ENCODE measurements at regions not wholly inside any gene's neighbourhood (a gene's known extent, or its start where the extent isn't known, plus 50 kb on each side); places are given as distances from the start of the nearest gene placed in this dataset.

DNA sequence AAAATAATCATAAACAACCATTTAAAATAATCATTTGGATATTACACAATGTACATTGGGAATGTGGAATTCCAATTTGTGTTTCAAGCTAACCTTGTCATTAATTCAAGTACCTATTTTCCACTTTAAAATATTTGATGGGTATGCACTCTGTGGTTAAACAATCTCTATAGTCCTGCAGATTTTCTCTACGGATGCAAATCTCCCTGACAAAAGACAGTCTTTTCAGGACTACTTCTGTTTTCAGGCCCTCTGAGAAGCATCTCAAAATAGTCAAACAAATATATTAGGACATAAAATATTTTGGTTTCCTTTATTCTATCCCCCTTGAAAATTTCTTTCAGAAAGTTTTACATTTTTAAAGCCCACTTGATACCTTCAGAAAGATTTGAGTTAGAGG, 735.6 kb upstream of the MBL2 start:
- TF ChIP-seq POLR2A (IDR thresholded peaks at IDR 0.05) (no peak), POLR2AphosphoS5 (IDR thresholded peaks at IDR 0.05; ENCODE audit: insufficient read depth in 1 of 2, low read depth in 1 of 2) (no peak)
- TF ChIP-seq, protein P1, sequence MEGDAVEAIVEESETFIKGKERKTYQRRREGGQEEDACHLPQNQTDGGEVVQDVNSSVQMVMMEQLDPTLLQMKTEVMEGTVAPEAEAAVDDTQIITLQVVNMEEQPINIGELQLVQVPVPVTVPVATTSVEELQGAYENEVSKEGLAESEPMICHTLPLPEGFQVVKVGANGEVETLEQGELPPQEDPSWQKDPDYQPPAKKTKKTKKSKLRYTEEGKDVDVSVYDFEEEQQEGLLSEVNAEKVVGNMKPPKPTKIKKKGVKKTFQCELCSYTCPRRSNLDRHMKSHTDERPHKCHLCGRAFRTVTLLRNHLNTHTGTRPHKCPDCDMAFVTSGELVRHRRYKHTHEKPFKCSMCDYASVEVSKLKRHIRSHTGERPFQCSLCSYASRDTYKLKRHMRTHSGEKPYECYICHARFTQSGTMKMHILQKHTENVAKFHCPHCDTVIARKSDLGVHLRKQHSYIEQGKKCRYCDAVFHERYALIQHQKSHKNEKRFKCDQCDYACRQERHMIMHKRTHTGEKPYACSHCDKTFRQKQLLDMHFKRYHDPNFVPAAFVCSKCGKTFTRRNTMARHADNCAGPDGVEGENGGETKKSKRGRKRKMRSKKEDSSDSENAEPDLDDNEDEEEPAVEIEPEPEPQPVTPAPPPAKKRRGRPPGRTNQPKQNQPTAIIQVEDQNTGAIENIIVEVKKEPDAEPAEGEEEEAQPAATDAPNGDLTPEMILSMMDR (IDR thresholded peaks at IDR 0.05) = no peak
